ENCODE measurements at regions not wholly inside any gene's neighbourhood (a gene's known extent, or its start where the extent isn't known, plus 50 kb on each side); places are given as distances from the start of the nearest gene placed in this dataset.

- Mint-ChIP-seq H3K4me3 (no peak overlapping the region), H3K4me1 (no peaks in the 10 kb centered on the region), H3K27me3 (peaks cover 22 to 28% of the 10 kb centered on the region in 2 donors), H3K27ac (no peak overlapping the region), H3K36me3 (no peaks in the 10 kb centered on the region), H3K9me3 (peaks cover 19 to 28% of the 10 kb centered on the region in 2 donors)
- no peak for ATAC-seq (replicated peaks)
- no peak for DNase-seq
Measured at GRCh38 chr15:79230766-79231165, 51.8 kb upstream of the ANKRD34C start.

DNA sequence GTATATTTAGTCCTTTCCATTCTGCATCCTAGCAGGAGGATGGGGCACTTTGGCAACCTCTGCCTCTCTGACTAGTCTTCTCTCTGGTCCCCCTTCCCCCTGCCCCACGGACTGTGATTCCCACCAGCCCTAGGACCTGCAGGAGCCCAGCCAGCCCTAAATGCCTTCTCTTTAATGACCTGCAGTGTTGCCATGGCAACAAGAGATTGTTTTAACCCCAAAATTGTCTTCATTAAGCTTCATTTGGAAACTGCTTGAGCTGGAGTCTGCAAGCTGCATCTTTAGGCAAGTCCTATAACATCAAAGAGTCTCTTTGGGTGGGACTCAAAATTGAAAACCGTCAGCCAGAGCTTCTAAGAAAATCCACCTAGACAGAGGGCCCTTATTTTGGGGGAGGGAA is 59.7 kb upstream of the ANKRD34C start:
- Mint-ChIP-seq H3K9me3 (peaks cover 0 to 1% of the 10 kb centered on the region in 2 donors), H3K27me3 (peaks cover 40 to 46% of the 10 kb centered on the region in 2 donors), H3K27ac (no peak overlapping the region), H3K4me1 (no peaks in the 10 kb centered on the region), H3K4me3 (no peak overlapping the region), H3K36me3 (no peaks in the 10 kb centered on the region)
- DNase-seq (no peak), ATAC-seq (replicated peaks) (no peak)

GRCh38 chr15:79221696-79222095 is 60.8 kb upstream of the ANKRD34C start:
- no peak overlapping the region for H3K4me3 Mint-ChIP-seq
- H3K27me3 Mint-ChIP-seq: peaks cover 46 to 48% of the 10 kb centered on the region in 2 donors
- H3K27ac Mint-ChIP-seq: no peak overlapping the region
- H3K4me1 Mint-ChIP-seq: no peaks in the 10 kb centered on the region
- peaks cover 6% of the 10 kb centered on the region in 2 donors for H3K9me3 Mint-ChIP-seq
- ATAC-seq (replicated peaks): no peak
- no peak for DNase-seq
- no peaks in the 10 kb centered on the region for H3K36me3 Mint-ChIP-seq

DNA sequence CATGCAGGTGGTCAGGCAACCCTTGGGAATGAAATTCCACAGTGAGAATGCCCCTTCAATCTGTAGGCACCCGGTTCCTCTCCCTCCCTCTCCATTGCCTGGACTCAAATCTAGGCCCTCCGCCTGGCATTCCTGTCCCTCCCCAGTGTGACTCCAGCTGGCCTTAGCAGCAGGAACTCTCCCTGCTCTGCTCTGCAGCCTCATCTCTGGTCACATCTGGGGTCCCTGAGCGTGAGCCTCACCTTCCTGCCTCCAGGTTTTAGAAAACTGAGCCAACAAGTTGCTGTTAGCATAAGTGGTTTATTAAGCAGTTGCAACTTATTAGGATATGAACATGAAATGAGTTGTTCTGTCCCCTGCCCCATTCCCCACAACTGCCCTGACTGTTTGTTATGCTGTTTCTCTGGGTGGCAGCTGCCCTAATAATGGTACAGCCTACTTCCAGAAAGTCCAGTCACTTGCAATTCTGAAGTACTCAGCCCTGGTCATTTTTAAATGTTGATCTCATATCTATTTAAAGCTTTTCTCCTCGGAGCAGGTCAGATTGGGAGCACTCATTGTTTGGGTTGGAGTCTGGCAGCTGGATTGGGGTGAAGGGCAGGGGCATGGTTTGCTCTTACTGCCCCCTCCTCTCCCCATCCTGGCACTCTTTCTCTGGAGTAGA is 63.0 kb upstream of the ANKRD34C start:
- peaks cover 6% of the 10 kb centered on the region in 2 donors for H3K9me3 Mint-ChIP-seq
- peaks cover 50 to 54% of the 10 kb centered on the region in 2 donors for H3K27me3 Mint-ChIP-seq
- no peaks in the 10 kb centered on the region for H3K36me3 Mint-ChIP-seq
- no peak overlapping the region for H3K4me3 Mint-ChIP-seq
- DNase-seq: no peak
- no peaks in the 10 kb centered on the region for H3K4me1 Mint-ChIP-seq
- ATAC-seq (replicated peaks): no peak
- H3K27ac Mint-ChIP-seq: no peak overlapping the region

- ATAC-seq (replicated peaks) (no peak), DNase-seq (no peak)
- peaks cover 47 to 59% of the 10 kb centered on the region in 2 donors for H3K27me3 Mint-ChIP-seq
- no peak overlapping the region for H3K27ac Mint-ChIP-seq
- H3K4me3 Mint-ChIP-seq: no peak overlapping the region
- H3K4me1 Mint-ChIP-seq: no peaks in the 10 kb centered on the region
- no peaks in the 10 kb centered on the region for H3K36me3 Mint-ChIP-seq
- peaks cover 6% of the 10 kb centered on the region in 2 donors for H3K9me3 Mint-ChIP-seq
Measured at GRCh38 chr15:79218588-79219200, 63.8 kb upstream of the ANKRD34C start.

DNA sequence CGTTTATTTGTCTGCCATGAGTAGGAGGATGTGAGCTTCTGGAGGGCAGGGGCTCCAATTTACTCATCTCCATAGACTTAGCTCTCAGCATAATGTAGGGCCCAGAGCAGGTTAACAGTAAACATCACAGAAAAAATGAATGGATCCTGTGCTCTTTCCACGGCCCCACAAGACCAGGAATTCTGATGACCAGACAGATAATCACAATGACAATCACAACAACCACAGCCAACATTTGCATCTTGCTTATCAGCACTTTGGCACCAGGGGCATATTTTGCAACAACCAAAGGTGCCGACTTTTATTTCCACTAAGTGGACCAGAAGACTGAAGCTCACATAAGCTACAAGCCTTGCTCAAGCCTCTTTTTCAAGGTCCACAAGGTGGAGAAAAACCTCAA is 68.9 kb upstream of the ANKRD34C start:
- Mint-ChIP-seq H3K4me1 (no peaks in the 10 kb centered on the region), H3K27ac (no peak overlapping the region), H3K4me3 (no peak overlapping the region), H3K9me3 (peaks cover 6% of the 10 kb centered on the region in 2 donors), H3K36me3 (no peaks in the 10 kb centered on the region), H3K27me3 (peaks cover 53 to 67% of the 10 kb centered on the region in 2 donors)
- ATAC-seq (replicated peaks) (no peak), DNase-seq (no peak)

- peaks cover 6% of the 10 kb centered on the region in 2 donors for H3K9me3 Mint-ChIP-seq
- no peaks in the 10 kb centered on the region for H3K4me1 Mint-ChIP-seq
- peaks cover 61 to 67% of the 10 kb centered on the region in 2 donors for H3K27me3 Mint-ChIP-seq
- H3K27ac Mint-ChIP-seq: no peak overlapping the region
- H3K36me3 Mint-ChIP-seq: no peaks in the 10 kb centered on the region
- no peak overlapping the region for H3K4me3 Mint-ChIP-seq
- DNase-seq: no peak
- ATAC-seq (replicated peaks): no peak
Measured at GRCh38 chr15:79212589-79213157, 69.8 kb upstream of the ANKRD34C start.

DNA sequence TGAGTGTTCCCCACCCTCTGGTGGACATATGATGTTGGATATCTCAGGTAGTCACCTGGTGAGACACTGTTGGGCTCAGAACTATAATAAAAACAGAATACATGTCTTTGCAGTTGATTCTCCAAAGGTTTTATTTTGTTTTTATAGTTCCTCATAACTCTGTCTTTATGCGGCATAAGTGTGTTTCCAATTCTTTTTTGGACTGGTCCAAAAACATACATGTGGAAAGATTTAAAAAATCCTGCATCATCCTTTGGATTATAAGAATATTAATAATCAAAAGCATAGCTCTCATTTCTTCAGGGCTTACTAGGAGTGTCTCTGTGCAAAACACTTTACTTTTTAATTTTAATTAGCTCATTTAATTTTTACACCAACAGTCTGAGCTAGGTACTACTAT is 71.0 kb upstream of the ANKRD34C start:
- no peaks in the 10 kb centered on the region for H3K4me1 Mint-ChIP-seq
- H3K27ac Mint-ChIP-seq: no peak overlapping the region
- ATAC-seq (replicated peaks) (no peak), DNase-seq (no peak)
- no peak overlapping the region for H3K4me3 Mint-ChIP-seq
- no peaks in the 10 kb centered on the region for H3K36me3 Mint-ChIP-seq
- peaks cover 61 to 66% of the 10 kb centered on the region in 2 donors for H3K27me3 Mint-ChIP-seq
- no peaks in the 10 kb centered on the region for H3K9me3 Mint-ChIP-seq

DNA sequence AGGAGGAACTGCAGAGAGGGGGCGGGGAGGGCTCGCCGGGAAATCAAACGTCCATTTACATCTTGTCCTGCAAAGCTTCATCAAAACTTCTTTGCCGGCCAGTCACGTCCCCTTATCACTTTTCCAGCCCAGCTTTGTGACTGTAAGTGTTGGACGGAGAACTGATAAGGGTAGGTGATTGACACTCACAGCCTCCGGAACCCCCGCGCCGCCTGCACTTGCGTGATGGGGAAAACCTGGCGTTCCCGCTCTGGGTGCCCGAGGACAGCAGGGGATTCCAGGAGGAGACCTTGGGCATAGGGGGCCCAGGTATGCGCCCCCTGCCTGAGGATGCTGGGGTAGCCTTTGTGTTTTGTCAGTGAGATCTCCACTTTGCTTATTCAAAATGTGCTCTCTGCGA is 72.8 kb upstream of the ANKRD34C start:
- no peak overlapping the region for H3K4me3 Mint-ChIP-seq
- no peak for DNase-seq
- peaks cover 66 to 68% of the 10 kb centered on the region in 2 donors for H3K27me3 Mint-ChIP-seq
- no peak for ATAC-seq (replicated peaks)
- H3K36me3 Mint-ChIP-seq: no peaks in the 10 kb centered on the region
- H3K27ac Mint-ChIP-seq: no peak overlapping the region
- no peaks in the 10 kb centered on the region for H3K9me3 Mint-ChIP-seq
- no peaks in the 10 kb centered on the region for H3K4me1 Mint-ChIP-seq

DNA sequence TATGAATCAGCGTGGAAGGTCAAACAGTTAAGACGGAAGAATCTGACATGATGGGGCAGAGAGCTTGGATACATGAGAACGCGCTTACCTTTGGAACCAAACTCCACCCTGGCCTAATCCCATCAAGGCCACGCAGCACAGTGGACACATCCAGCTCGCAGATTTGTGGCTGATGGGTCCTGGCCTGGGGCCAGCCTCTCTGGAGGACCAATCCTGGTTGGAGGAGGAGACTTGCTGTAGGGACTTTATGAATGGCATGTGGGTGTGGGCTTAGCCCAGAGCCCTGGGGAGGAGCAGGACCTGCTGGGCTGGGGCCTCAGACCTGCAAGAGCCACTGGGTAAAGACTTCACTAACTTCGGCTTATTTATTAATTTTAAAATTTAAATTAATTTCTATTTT is 73.4 kb upstream of the ANKRD34C start:
- peaks cover 65 to 68% of the 10 kb centered on the region in 2 donors for H3K27me3 Mint-ChIP-seq
- no peaks in the 10 kb centered on the region for H3K4me1 Mint-ChIP-seq
- H3K27ac Mint-ChIP-seq: no peak overlapping the region
- H3K36me3 Mint-ChIP-seq: no peaks in the 10 kb centered on the region
- H3K9me3 Mint-ChIP-seq: no peaks in the 10 kb centered on the region
- ATAC-seq (replicated peaks) (no peak), DNase-seq (no peak)
- H3K4me3 Mint-ChIP-seq: no peak overlapping the region

DNA sequence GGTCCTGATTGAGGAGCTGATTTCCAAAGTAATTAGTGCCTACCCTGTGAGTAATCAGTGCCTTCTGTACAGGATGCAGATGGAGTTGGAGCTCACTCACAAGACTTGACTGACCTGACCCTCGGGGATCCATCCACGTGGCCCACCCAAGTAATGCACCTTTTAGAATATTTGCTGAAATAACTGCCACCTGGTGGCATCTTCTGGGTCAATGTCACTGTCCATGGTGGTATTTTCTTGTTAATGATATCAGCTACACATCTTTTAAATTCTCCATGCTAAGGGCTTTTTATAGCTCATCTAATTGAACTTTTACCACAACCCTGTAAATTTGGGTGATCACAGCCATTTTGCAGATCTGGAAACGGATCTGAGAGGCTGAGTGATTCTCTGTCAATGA is 74.3 kb upstream of the ANKRD34C start:
- DNase-seq (no peak), ATAC-seq (replicated peaks) (no peak)
- Mint-ChIP-seq H3K9me3 (no peaks in the 10 kb centered on the region), H3K27ac (no peak overlapping the region), H3K27me3 (peaks cover 60 to 61% of the 10 kb centered on the region in 2 donors), H3K4me3 (no peak overlapping the region), H3K4me1 (no peaks in the 10 kb centered on the region), H3K36me3 (no peaks in the 10 kb centered on the region)

DNA sequence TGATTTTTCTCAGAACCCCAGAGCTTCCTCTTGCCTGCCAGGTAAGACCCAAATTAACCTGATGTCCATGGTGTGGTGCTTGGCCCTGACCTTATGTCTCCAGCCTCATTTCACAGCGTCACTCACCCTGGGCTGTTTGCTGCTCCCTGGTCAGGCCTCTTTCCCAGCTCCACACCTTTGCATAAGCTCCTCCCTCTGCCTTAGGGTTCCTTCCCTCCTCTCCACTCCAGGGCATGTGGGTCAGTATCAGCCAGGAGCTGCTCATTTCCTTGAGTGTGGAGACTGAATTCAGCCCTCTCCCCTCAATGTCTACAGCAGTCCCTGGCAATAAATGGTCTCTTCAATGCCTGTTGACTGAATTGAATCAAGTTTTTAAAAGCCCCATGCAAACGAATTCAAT is 75.6 kb upstream of the ANKRD34C start:
- DNase-seq: no peak
- Mint-ChIP-seq H3K4me3 (no peak overlapping the region), H3K27ac (no peak overlapping the region), H3K36me3 (no peaks in the 10 kb centered on the region), H3K27me3 (peaks cover 55 to 61% of the 10 kb centered on the region in 2 donors), H3K9me3 (no peaks in the 10 kb centered on the region), H3K4me1 (no peaks in the 10 kb centered on the region)
- no peak for ATAC-seq (replicated peaks)

DNA sequence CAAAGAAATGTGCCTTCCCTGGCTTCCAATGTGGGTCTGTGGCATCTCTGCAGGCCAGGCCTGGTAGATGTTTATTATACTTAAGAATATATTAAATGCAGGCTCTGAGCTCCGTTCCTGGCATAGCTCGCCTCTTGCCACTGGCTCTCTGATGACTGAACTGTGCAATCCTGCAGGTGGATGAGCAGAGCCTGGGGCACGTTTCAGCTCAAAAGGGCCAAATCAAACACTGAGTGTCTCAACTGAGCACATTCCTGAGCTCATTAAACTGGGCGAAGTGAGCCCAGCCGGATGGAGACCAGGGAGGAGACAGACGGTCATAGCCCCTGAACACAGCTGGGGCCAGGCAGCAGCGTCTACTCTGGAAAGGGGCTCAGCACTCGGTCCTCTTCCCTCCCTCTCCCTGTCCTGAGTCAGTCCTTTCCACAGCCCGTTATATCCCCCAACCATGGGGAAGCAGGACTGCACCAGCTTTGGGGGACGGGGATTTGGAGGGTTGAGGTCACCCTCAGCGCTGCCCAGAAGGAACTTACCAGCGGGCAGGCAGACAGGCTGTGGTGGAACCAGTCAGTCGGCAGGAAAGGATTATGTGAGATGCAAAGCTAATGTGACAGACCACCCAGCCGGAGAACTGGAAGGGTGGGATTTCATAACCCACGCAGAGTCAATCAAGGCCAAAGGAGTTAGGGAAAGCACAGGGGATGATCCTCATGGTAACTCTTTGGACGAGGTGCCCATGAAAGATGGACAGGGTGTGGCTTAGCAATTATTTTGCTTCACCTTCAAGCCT is 77.4 kb upstream of the ANKRD34C start:
- Mint-ChIP-seq H3K27ac (no peak overlapping the region), H3K9me3 (no peaks in the 10 kb centered on the region), H3K27me3 (peaks cover 53 to 55% of the 10 kb centered on the region in 2 donors), H3K36me3 (no peaks in the 10 kb centered on the region), H3K4me1 (no peaks in the 10 kb centered on the region), H3K4me3 (no peak overlapping the region)
- DNase-seq: no peak
- no peak for ATAC-seq (replicated peaks)

DNA sequence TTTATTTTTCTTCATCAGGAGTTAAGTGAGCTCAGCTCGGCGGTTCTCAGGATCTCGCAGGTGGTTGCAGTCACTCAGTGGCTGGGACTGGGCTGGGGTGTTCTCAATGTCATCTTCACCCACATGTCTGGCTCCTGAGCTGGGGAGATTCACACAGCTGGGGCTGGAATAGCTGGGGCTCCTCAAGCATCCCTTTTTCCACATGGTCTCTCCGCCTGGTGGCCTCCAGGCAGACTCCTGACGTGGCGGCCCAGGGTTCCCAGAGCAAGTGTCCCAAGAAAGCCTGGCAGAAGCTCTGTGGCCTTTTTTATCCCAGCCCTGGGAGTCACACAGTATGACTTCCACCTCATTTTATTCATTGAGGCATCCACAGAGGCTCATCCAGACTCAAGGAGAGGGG is 84.1 kb upstream of the ANKRD34C start:
- H3K36me3 Mint-ChIP-seq: no peaks in the 10 kb centered on the region
- peaks cover 33 to 41% of the 10 kb centered on the region in 2 donors for H3K27me3 Mint-ChIP-seq
- H3K4me3 Mint-ChIP-seq: no peak overlapping the region
- ATAC-seq (replicated peaks): no peak
- H3K9me3 Mint-ChIP-seq: no peaks in the 10 kb centered on the region
- no peak for DNase-seq
- no peak overlapping the region for H3K27ac Mint-ChIP-seq
- H3K4me1 Mint-ChIP-seq: no peaks in the 10 kb centered on the region

Data from stimulated activated naive B cell treated with anti-CD40 and anti-IgM and Interleukin-4, amounts not matched to agents 10 μg/mL and 1 μg/mL and 100 μg/mL, for 72 hours (primary cell).